RWPE2 (cell line): ENCODE measurements at regions not wholly inside any gene's neighbourhood (a gene's known extent, or its start where the extent isn't known, plus 50 kb on each side); places are given as distances from the start of the nearest gene placed in this dataset.
"Not testable (repeated sequence)": the region's sequence is repeated elsewhere in the genome, so short reads cannot be mapped to it uniquely, and the experiment has no call there.

Experiments
- ATAC-seq: fragments of 200-7000 bp; cut with Tn5 transposase; 3 replicates; pipeline ENCODE4 v1.9.1; 2021; ENCODE audit warnings: low read depth
- DNase-seq: peaks from one replicate; pipeline ENCODE4 v3.0.0-alpha.2; 2020; ENCODE audit warnings: low spot score
- H3K27ac ChIP-seq: fragments of 450-650 bp; 2 replicates; pipeline ENCODE4 v1.5.1; 2017; ENCODE audit warnings: mild to moderate bottlenecking; ENCODE audit not compliant: poor library complexity, severe bottlenecking
- H3K27me3 ChIP-seq: fragments of 250-450 bp; sonication (Bioruptor Pico); 2 replicates; pipeline ENCODE4 v1.5.1; 2021; ENCODE audit warnings: mild to moderate bottlenecking, moderate library complexity; ENCODE audit not compliant: insufficient read depth, poor library complexity, severe bottlenecking
- H3K36me3 ChIP-seq: fragments of 250-450 bp; sonication (Bioruptor Pico); 2 replicates; pipeline ENCODE4 v1.5.1; 2020; ENCODE audit warnings: low read depth, mild to moderate bottlenecking, moderate library complexity
- H3K4me1 ChIP-seq: fragments of 250-450 bp; sonication (Bioruptor Pico); 2 replicates; pipeline ENCODE4 v1.5.1; 2021; ENCODE audit warnings: mild to moderate bottlenecking, moderate library complexity; ENCODE audit not compliant: insufficient read depth, poor library complexity, severe bottlenecking
- H3K4me3 ChIP-seq: fragments of 250-450 bp; sonication (Bioruptor Pico); 2 replicates; pipeline ENCODE4 v1.5.1; 2021; ENCODE audit warnings: mild to moderate bottlenecking, moderate library complexity; ENCODE audit not compliant: severe bottlenecking
- H3K9me3 ChIP-seq: fragments of 250-450 bp; sonication (Bioruptor Pico); 2 replicates; pipeline ENCODE4 v1.5.1; 2021; ENCODE audit warnings: mild to moderate bottlenecking, moderate library complexity; ENCODE audit not compliant: severe bottlenecking
- CTCF ChIP-seq: fragments of 450-650 bp; IDR thresholded peaks from one replicate; pipeline ENCODE4 v1.5.1; 2017; ENCODE audit warnings: mild to moderate bottlenecking, moderate library complexity; ENCODE audit not compliant: poor library complexity, severe bottlenecking

GRCh38 chr14:34140127-34140526 lies 189.3 kb upstream of the EGLN3 start:
- peak; percentile 3 for TF ChIP-seq CTCF

GRCh38 chr14:34139160-34140121 lies 188.6 kb upstream of the EGLN3 start:
- peaks cover 13% of the 10 kb centered on the region for H3K4me1 ChIP-seq
- H3K4me3 ChIP-seq: not testable (repeated sequence)
- DNase-seq: peak; percentile 76

More at GRCh38 chr14:34140127-34140526, 189.3 kb upstream of the EGLN3 start:
- Histone ChIP-seq H3K4me1 (peaks cover 13% of the 10 kb centered on the region), H3K27ac (peak overlapping the region; percentile 5)
- not testable (repeated sequence) for H3K36me3 ChIP-seq, H3K4me3 ChIP-seq, H3K9me3 ChIP-seq, DNase-seq, H3K27me3 ChIP-seq, ATAC-seq

DNA sequence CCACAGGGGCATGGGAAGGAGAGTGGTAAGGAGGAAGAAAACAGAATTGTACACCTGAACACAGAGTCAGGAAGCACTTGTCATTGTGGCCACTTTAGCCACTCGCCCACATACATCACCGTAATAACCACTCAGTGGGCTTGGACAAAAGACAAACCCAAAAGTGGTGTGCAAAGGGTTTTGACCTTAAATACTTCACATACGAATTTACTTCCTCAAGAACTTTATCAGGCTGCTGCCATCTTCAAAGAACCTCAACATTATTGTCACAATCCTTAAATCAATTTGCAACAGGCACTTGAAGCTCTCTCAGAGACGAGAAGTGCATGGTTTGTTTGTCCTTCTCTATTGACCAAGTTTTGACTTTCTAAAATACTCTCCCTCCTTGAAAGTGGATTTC lies 187.3 kb upstream of the EGLN3 start:
- Histone ChIP-seq H3K4me1 (peaks cover 13% of the 10 kb centered on the region), H3K27ac (no peak overlapping the region), H3K36me3 (no peaks in the 10 kb centered on the region), H3K9me3 (peaks cover 6% of the 10 kb centered on the region), H3K27me3 (no peaks in the 10 kb centered on the region), H3K4me3 (no peak overlapping the region)
- DNase-seq (no peak), ATAC-seq (no peak)
- no peak for TF ChIP-seq CTCF

More at GRCh38 chr14:34139160-34140121, 188.6 kb upstream of the EGLN3 start:
- H3K27ac ChIP-seq: peak overlapping the region; percentile 5
- peak; percentile 95 for ATAC-seq
- H3K36me3 ChIP-seq, H3K27me3 ChIP-seq, H3K9me3 ChIP-seq: not testable (repeated sequence)

DNA sequence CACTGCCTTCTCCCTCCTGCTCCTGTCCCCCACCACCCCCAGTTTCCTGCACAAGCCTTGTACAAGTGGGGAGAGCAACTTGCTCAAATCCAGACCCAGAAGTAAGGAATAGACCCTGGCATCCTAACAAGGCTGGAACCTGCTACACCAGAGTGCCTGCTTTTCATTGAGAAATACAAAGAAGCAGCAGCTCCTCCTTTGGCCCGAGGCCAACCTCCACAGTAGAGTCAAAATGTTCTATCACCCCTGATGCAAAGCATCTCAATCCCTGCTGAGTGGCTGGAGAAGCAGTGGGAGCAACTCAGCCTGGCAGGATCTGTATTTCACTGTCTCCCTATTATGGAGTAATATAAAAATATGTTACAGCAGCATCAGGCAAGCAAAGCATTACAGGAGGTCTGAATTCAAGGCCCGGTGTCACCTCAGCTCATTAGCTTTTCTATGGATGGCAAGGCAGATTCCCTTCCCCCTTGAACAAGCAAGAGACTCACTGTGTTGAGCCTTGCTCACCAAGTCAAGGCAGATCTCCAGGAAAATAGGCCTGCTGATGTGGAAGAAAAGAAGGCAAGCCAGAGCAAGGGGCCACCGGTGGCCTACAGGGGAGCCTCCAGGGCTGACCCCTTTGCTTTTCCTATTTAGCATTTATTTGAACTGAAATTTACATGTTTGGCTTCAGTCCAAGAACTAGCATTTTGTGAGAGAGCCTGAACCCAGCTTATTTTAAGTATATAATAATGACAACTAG lies 186.3 kb upstream of the EGLN3 start:
- no peak for ATAC-seq

More for the DNA sequence above, 186.3 kb upstream of the EGLN3 start:
- Histone ChIP-seq H3K4me3 (no peak overlapping the region), H3K27ac (no peak overlapping the region), H3K36me3 (no peaks in the 10 kb centered on the region), H3K27me3 (no peaks in the 10 kb centered on the region), H3K4me1 (peaks cover 13% of the 10 kb centered on the region), H3K9me3 (peaks cover 6% of the 10 kb centered on the region)
- DNase-seq: no peak
- TF ChIP-seq CTCF: no peak
